Lower leg skin (tissue), 3 donors: ENCODE measurements at regions not wholly inside any gene's neighbourhood (a gene's known extent, or its start where the extent isn't known, plus 50 kb on each side); places are given as distances from the start of the nearest gene placed in this dataset.

Experiments used
- POLR2A ChIP-seq, 2 donors: fragments of 450-650 bp; IDR thresholded peaks; one replicate each; pipeline ENCODE4 v1.6.1; 2016 to 2017; ENCODE audit warnings: antibody characterized with exemption in 2 of 2, mild to moderate bottlenecking in 1 of 2, moderate library complexity in 1 of 2
- TF ChIP-seq, protein P1 (sequence below), 3 donors: fragments of 450-650 bp; IDR thresholded peaks; one replicate each; pipeline ENCODE4 v1.5.1; 2016; ENCODE audit warnings: antibody characterized with exemption in 3 of 3, mild to moderate bottlenecking in 3 of 3, moderate library complexity in 2 of 3

DNA sequence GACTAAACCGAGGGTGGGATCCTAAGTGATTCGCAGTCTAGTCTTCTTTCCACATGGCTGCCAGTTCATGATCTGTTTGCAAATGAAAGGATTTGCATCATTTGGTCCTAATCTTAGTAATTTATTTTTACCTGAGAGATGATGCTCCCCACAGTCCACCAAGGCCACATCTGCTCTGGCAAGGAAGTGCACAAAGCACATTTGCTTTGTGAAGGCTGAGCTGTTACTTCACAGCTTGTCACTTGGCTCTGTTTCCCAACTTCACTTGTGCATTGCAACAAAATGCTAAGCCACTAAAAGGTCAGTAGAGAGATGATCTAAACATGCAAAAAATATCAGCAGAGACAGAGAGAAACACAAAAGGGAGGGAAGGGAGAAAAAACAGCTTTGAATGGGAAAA is 128.5 kb upstream of the VLDLR start:
- no peak for TF ChIP-seq POLR2A (IDR thresholded peaks at IDR 0.05)
- TF ChIP-seq, protein P1, sequence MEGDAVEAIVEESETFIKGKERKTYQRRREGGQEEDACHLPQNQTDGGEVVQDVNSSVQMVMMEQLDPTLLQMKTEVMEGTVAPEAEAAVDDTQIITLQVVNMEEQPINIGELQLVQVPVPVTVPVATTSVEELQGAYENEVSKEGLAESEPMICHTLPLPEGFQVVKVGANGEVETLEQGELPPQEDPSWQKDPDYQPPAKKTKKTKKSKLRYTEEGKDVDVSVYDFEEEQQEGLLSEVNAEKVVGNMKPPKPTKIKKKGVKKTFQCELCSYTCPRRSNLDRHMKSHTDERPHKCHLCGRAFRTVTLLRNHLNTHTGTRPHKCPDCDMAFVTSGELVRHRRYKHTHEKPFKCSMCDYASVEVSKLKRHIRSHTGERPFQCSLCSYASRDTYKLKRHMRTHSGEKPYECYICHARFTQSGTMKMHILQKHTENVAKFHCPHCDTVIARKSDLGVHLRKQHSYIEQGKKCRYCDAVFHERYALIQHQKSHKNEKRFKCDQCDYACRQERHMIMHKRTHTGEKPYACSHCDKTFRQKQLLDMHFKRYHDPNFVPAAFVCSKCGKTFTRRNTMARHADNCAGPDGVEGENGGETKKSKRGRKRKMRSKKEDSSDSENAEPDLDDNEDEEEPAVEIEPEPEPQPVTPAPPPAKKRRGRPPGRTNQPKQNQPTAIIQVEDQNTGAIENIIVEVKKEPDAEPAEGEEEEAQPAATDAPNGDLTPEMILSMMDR (IDR thresholded peaks at IDR 0.05): no peak
